ENCODE measurements at regions not wholly inside any gene's neighbourhood (a gene's known extent, or its start where the extent isn't known, plus 50 kb on each side); places are given as distances from the start of the nearest gene placed in this dataset.

- H3K27me3 ChIP-seq (ENCODE audit: control insufficient read depth in 1 of 2, insufficient read depth in 2 of 2, low read length in 2 of 2): no peaks in the 10 kb centered on the region
- H3K27ac ChIP-seq (ENCODE audit: low read depth, low read length): no peak overlapping the region
- H3K4me1 ChIP-seq (ENCODE audit: control insufficient read depth in 1 of 2, insufficient read depth in 2 of 2, low read length in 2 of 2): no peaks in the 10 kb centered on the region
Observed at GRCh38 chr2:40953341-40953740, 501.5 kb upstream of the SLC8A1 start.

GRCh38 chr2:40955042-40955441 is 503.2 kb upstream of the SLC8A1 start:
- Histone ChIP-seq H3K4me3 (ENCODE audit: low read depth in 1 of 2, low read length in 2 of 2) (no peak overlapping the region), H3K4me1 (ENCODE audit: control insufficient read depth in 1 of 2, insufficient read depth in 2 of 2, low read length in 2 of 2) (no peaks in the 10 kb centered on the region), H3K27me3 (ENCODE audit: control insufficient read depth in 1 of 2, insufficient read depth in 2 of 2, low read length in 2 of 2) (no peaks in the 10 kb centered on the region), H3K9ac (ENCODE audit: low read depth in 1 of 2, low read length in 2 of 2) (no peak overlapping the region), H3K36me3 (ENCODE audit: control insufficient read depth in 1 of 2, insufficient read depth in 2 of 2, low read length in 2 of 2) (no peaks in the 10 kb centered on the region), H3K27ac (ENCODE audit: low read depth, low read length) (no peak overlapping the region), H3K9me3 (ENCODE audit: control insufficient read depth in 1 of 2, low read length in 2 of 2) (no peaks in the 10 kb centered on the region)

More at GRCh38 chr2:40953341-40953740, 501.5 kb upstream of the SLC8A1 start:
- H3K9ac ChIP-seq (ENCODE audit: low read depth in 1 of 2, low read length in 2 of 2): no peak overlapping the region
- H3K4me3 ChIP-seq (ENCODE audit: low read depth in 1 of 2, low read length in 2 of 2): no peak overlapping the region
- H3K36me3 ChIP-seq (ENCODE audit: control insufficient read depth in 1 of 2, insufficient read depth in 2 of 2, low read length in 2 of 2): no peaks in the 10 kb centered on the region
- no peaks in the 10 kb centered on the region for H3K9me3 ChIP-seq (ENCODE audit: control insufficient read depth in 1 of 2, low read length in 2 of 2)

- Histone ChIP-seq H3K27me3 (ENCODE audit: control insufficient read depth in 1 of 2, insufficient read depth in 2 of 2, low read length in 2 of 2) (no peaks in the 10 kb centered on the region), H3K36me3 (ENCODE audit: control insufficient read depth in 1 of 2, insufficient read depth in 2 of 2, low read length in 2 of 2) (no peaks in the 10 kb centered on the region), H3K9me3 (ENCODE audit: control insufficient read depth in 1 of 2, low read length in 2 of 2) (no peaks in the 10 kb centered on the region), H3K27ac (ENCODE audit: low read depth, low read length) (no peak overlapping the region), H3K4me1 (ENCODE audit: control insufficient read depth in 1 of 2, insufficient read depth in 2 of 2, low read length in 2 of 2) (no peaks in the 10 kb centered on the region), H3K9ac (ENCODE audit: low read depth in 1 of 2, low read length in 2 of 2) (no peak overlapping the region), H3K4me3 (ENCODE audit: low read depth in 1 of 2, low read length in 2 of 2) (no peak overlapping the region)
Observed at GRCh38 chr2:40955635-40956034, 503.7 kb upstream of the SLC8A1 start.

GRCh38 chr2:40957508-40957907 is 505.6 kb upstream of the SLC8A1 start:
- no peaks in the 10 kb centered on the region for H3K36me3 ChIP-seq (ENCODE audit: control insufficient read depth in 1 of 2, insufficient read depth in 2 of 2, low read length in 2 of 2)
- no peaks in the 10 kb centered on the region for H3K4me1 ChIP-seq (ENCODE audit: control insufficient read depth in 1 of 2, insufficient read depth in 2 of 2, low read length in 2 of 2)
- no peaks in the 10 kb centered on the region for H3K27me3 ChIP-seq (ENCODE audit: control insufficient read depth in 1 of 2, insufficient read depth in 2 of 2, low read length in 2 of 2)
- H3K9ac ChIP-seq (ENCODE audit: low read depth in 1 of 2, low read length in 2 of 2): no peak overlapping the region
- H3K9me3 ChIP-seq (ENCODE audit: control insufficient read depth in 1 of 2, low read length in 2 of 2): no peaks in the 10 kb centered on the region
- H3K4me3 ChIP-seq (ENCODE audit: low read depth in 1 of 2, low read length in 2 of 2): no peak overlapping the region
- H3K27ac ChIP-seq (ENCODE audit: low read depth, low read length): no peak overlapping the region

GRCh38 chr2:40962026-40962425 is 510.1 kb upstream of the SLC8A1 start:
- H3K9me3 ChIP-seq (ENCODE audit: control insufficient read depth in 1 of 2, low read length in 2 of 2): peaks cover 0 to 2% of the 10 kb centered on the region in 2 donors
- no peaks in the 10 kb centered on the region for H3K27me3 ChIP-seq (ENCODE audit: control insufficient read depth in 1 of 2, insufficient read depth in 2 of 2, low read length in 2 of 2)
- no peak overlapping the region for H3K27ac ChIP-seq (ENCODE audit: low read depth, low read length)
- no peaks in the 10 kb centered on the region for H3K36me3 ChIP-seq (ENCODE audit: control insufficient read depth in 1 of 2, insufficient read depth in 2 of 2, low read length in 2 of 2)
- H3K9ac ChIP-seq (ENCODE audit: low read depth in 1 of 2, low read length in 2 of 2): no peak overlapping the region
- H3K4me1 ChIP-seq (ENCODE audit: control insufficient read depth in 1 of 2, insufficient read depth in 2 of 2, low read length in 2 of 2): no peaks in the 10 kb centered on the region
- H3K4me3 ChIP-seq (ENCODE audit: low read depth in 1 of 2, low read length in 2 of 2): no peak overlapping the region

- no peak overlapping the region for H3K4me3 ChIP-seq (ENCODE audit: low read depth in 1 of 2, low read length in 2 of 2)
Observed at GRCh38 chr2:40964509-40965250, 512.8 kb upstream of the SLC8A1 start.

GRCh38 chr2:40967451-40967850 is 515.6 kb upstream of the SLC8A1 start:
- no peak overlapping the region for H3K27ac ChIP-seq (ENCODE audit: low read depth, low read length)

More at GRCh38 chr2:40964509-40965250, 512.8 kb upstream of the SLC8A1 start:
- Histone ChIP-seq H3K36me3 (ENCODE audit: control insufficient read depth in 1 of 2, insufficient read depth in 2 of 2, low read length in 2 of 2) (no peaks in the 10 kb centered on the region), H3K27me3 (ENCODE audit: control insufficient read depth in 1 of 2, insufficient read depth in 2 of 2, low read length in 2 of 2) (no peaks in the 10 kb centered on the region), H3K9ac (ENCODE audit: low read depth in 1 of 2, low read length in 2 of 2) (no peak overlapping the region), H3K9me3 (ENCODE audit: control insufficient read depth in 1 of 2, low read length in 2 of 2) (peaks cover 0 to 2% of the 10 kb centered on the region in 2 donors), H3K27ac (ENCODE audit: low read depth, low read length) (no peak overlapping the region), H3K4me1 (ENCODE audit: control insufficient read depth in 1 of 2, insufficient read depth in 2 of 2, low read length in 2 of 2) (no peaks in the 10 kb centered on the region)

GRCh38 chr2:40975151-40975550 is 523.3 kb upstream of the SLC8A1 start:
- no peak overlapping the region for H3K9ac ChIP-seq (ENCODE audit: low read depth in 1 of 2, low read length in 2 of 2)
- H3K36me3 ChIP-seq (ENCODE audit: control insufficient read depth in 1 of 2, insufficient read depth in 2 of 2, low read length in 2 of 2): no peaks in the 10 kb centered on the region
- H3K4me1 ChIP-seq (ENCODE audit: control insufficient read depth in 1 of 2, insufficient read depth in 2 of 2, low read length in 2 of 2): no peaks in the 10 kb centered on the region
- no peak overlapping the region for H3K27ac ChIP-seq (ENCODE audit: low read depth, low read length)
- no peak overlapping the region for H3K4me3 ChIP-seq (ENCODE audit: low read depth in 1 of 2, low read length in 2 of 2)
- no peaks in the 10 kb centered on the region for H3K9me3 ChIP-seq (ENCODE audit: control insufficient read depth in 1 of 2, low read length in 2 of 2)
- no peaks in the 10 kb centered on the region for H3K27me3 ChIP-seq (ENCODE audit: control insufficient read depth in 1 of 2, insufficient read depth in 2 of 2, low read length in 2 of 2)

More at GRCh38 chr2:40967451-40967850, 515.6 kb upstream of the SLC8A1 start:
- Histone ChIP-seq H3K4me3 (ENCODE audit: low read depth in 1 of 2, low read length in 2 of 2) (no peak overlapping the region), H3K9me3 (ENCODE audit: control insufficient read depth in 1 of 2, low read length in 2 of 2) (peaks cover 0 to 2% of the 10 kb centered on the region in 2 donors), H3K9ac (ENCODE audit: low read depth in 1 of 2, low read length in 2 of 2) (no peak overlapping the region), H3K27me3 (ENCODE audit: control insufficient read depth in 1 of 2, insufficient read depth in 2 of 2, low read length in 2 of 2) (no peaks in the 10 kb centered on the region), H3K4me1 (ENCODE audit: control insufficient read depth in 1 of 2, insufficient read depth in 2 of 2, low read length in 2 of 2) (no peaks in the 10 kb centered on the region), H3K36me3 (ENCODE audit: control insufficient read depth in 1 of 2, insufficient read depth in 2 of 2, low read length in 2 of 2) (no peaks in the 10 kb centered on the region)

- no peaks in the 10 kb centered on the region for H3K9me3 ChIP-seq (ENCODE audit: control insufficient read depth in 1 of 2, low read length in 2 of 2)
Observed at GRCh38 chr2:40997362-40997761, 545.5 kb upstream of the SLC8A1 start.

GRCh38 chr2:41000374-41000773 is 548.5 kb upstream of the SLC8A1 start:
- H3K27ac ChIP-seq (ENCODE audit: low read depth, low read length): no peak overlapping the region
- no peaks in the 10 kb centered on the region for H3K36me3 ChIP-seq (ENCODE audit: control insufficient read depth in 1 of 2, insufficient read depth in 2 of 2, low read length in 2 of 2)
- no peak overlapping the region for H3K9ac ChIP-seq (ENCODE audit: low read depth in 1 of 2, low read length in 2 of 2)
- no peak overlapping the region for H3K4me3 ChIP-seq (ENCODE audit: low read depth in 1 of 2, low read length in 2 of 2)
- no peaks in the 10 kb centered on the region for H3K9me3 ChIP-seq (ENCODE audit: control insufficient read depth in 1 of 2, low read length in 2 of 2)
- no peaks in the 10 kb centered on the region for H3K27me3 ChIP-seq (ENCODE audit: control insufficient read depth in 1 of 2, insufficient read depth in 2 of 2, low read length in 2 of 2)
- H3K4me1 ChIP-seq (ENCODE audit: control insufficient read depth in 1 of 2, insufficient read depth in 2 of 2, low read length in 2 of 2): no peaks in the 10 kb centered on the region

More at GRCh38 chr2:40997362-40997761, 545.5 kb upstream of the SLC8A1 start:
- Histone ChIP-seq H3K4me3 (ENCODE audit: low read depth in 1 of 2, low read length in 2 of 2) (no peak overlapping the region), H3K9ac (ENCODE audit: low read depth in 1 of 2, low read length in 2 of 2) (no peak overlapping the region), H3K4me1 (ENCODE audit: control insufficient read depth in 1 of 2, insufficient read depth in 2 of 2, low read length in 2 of 2) (no peaks in the 10 kb centered on the region), H3K27ac (ENCODE audit: low read depth, low read length) (no peak overlapping the region), H3K27me3 (ENCODE audit: control insufficient read depth in 1 of 2, insufficient read depth in 2 of 2, low read length in 2 of 2) (no peaks in the 10 kb centered on the region), H3K36me3 (ENCODE audit: control insufficient read depth in 1 of 2, insufficient read depth in 2 of 2, low read length in 2 of 2) (no peaks in the 10 kb centered on the region)
